ENCODE measurements at regions not wholly inside any gene's neighbourhood (a gene's known extent, or its start where the extent isn't known, plus 50 kb on each side); places are given as distances from the start of the nearest gene placed in this dataset.

DNA sequence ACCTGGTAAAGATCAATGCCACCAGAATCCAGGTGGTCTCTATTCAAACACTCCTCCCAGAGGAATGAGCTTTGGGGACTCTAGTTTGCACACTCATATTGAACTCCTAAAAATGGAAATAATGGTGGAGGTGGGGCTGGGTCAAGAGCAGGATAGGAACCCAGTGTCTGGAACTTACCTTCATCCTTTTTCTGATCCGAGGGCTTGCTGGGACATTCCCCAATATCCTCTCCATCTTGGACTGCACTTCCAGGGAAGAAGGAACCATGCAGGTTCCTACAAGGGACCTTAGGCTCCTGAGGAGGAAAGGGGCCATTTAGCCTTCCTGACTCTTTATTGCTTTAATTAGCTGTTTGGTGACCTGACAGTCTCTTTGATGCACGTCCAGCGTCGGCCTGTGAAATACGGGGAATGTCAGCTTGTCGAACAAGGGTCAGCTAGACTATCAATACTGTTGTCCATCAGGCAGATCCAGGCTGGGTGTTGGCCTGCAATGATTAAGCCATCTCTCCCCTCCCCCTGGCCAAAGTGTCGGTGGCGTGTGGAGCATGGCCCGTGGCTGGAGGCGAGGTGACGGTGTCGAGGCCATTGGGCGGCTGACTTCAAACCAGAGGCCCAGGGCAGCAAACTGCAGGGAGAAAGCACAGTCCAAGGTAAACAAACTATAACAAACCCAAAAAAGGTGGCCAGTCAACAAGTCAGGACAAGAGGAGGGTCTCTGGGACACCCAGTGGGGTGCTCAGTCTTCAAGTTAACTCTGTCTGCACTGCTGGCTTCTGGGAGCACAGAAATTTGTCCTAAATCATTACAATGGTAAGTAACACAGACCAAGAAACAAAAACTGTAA is 405.2 kb upstream of the TBX3 start:
- Histone ChIP-seq H3K36me3 (ENCODE audit: control insufficient read depth in 1 of 2, insufficient read depth in 2 of 2, low read length in 2 of 2) (no peaks in the 10 kb centered on the region), H2AFZ (ENCODE audit: low read depth, low read length, poor library complexity, severe bottlenecking) (no peak overlapping the region), H3K27me3 (ENCODE audit: insufficient read depth, low read length) (no peaks in the 10 kb centered on the region), H4K20me1 (ENCODE audit: insufficient read depth) (no peaks in the 10 kb centered on the region), H3K4me3 (replicated peaks in 1 of 2; ENCODE audit: low read depth in 1 of 2, low read length in 2 of 2) (no peak overlapping the region), H3K79me2 (ENCODE audit: insufficient read depth, low read length) (no peaks in the 10 kb centered on the region), H3K4me1 (ENCODE audit: control insufficient read depth in 1 of 2, insufficient read depth in 2 of 2, low read length in 2 of 2) (no peaks in the 10 kb centered on the region), H3K4me2 (ENCODE audit: low read length) (no peak overlapping the region), H3K9me2 (ENCODE audit: insufficient read depth) (no peaks in the 10 kb centered on the region), H3K27ac (ENCODE audit: low read depth, low read length) (no peak overlapping the region), H3K9me3 (ENCODE audit: control insufficient read depth in 1 of 2, insufficient read depth in 1 of 2, low read depth in 1 of 2, low read length in 2 of 2) (no peaks in the 10 kb centered on the region), H3K9ac (ENCODE audit: low read length) (no peak overlapping the region)
- POLR2A ChIA-PET, result no interaction called here
- CTCF ChIA-PET, result no interaction called here
- TF ChIP-seq, protein P1, sequence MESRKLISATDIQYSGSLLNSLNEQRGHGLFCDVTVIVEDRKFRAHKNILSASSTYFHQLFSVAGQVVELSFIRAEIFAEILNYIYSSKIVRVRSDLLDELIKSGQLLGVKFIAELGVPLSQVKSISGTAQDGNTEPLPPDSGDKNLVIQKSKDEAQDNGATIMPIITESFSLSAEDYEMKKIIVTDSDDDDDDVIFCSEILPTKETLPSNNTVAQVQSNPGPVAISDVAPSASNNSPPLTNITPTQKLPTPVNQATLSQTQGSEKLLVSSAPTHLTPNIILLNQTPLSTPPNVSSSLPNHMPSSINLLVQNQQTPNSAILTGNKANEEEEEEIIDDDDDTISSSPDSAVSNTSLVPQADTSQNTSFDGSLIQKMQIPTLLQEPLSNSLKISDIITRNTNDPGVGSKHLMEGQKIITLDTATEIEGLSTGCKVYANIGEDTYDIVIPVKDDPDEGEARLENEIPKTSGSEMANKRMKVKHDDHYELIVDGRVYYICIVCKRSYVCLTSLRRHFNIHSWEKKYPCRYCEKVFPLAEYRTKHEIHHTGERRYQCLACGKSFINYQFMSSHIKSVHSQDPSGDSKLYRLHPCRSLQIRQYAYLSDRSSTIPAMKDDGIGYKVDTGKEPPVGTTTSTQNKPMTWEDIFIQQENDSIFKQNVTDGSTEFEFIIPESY (IDR thresholded peaks at IDR 0.05; ENCODE audit: extremely low read depth, insufficient replicate concordance, low read length), result no peak
- TF ChIP-seq, protein P2, sequence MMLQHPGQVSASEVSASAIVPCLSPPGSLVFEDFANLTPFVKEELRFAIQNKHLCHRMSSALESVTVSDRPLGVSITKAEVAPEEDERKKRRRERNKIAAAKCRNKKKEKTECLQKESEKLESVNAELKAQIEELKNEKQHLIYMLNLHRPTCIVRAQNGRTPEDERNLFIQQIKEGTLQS (IDR thresholded peaks at IDR 0.05), result no peak
- TF ChIP-seq EZH2 (IDR thresholded peaks at IDR 0.05) (no peak), JUND (IDR thresholded peaks at IDR 0.05) (no peak), SRF (IDR thresholded peaks at IDR 0.05; ENCODE audit: low read depth) (no peak), SIN3A (IDR thresholded peaks at IDR 0.05; ENCODE audit: low read depth) (no peak), FOSL1 (IDR thresholded peaks at IDR 0.05; ENCODE audit: low read depth) (no peak), YY1 (IDR thresholded peaks at IDR 0.05; ENCODE audit: extremely low read depth, insufficient replicate concordance, low read depth, low read length) (no peak), POLR2A (IDR thresholded peaks at IDR 0.05; ENCODE audit: borderline replicate concordance, extremely low read depth, insufficient read depth, insufficient read length) (no peak), ELF1 (IDR thresholded peaks at IDR 0.05; ENCODE audit: borderline replicate concordance, low read depth) (no peak), EGR1 (IDR thresholded peaks at IDR 0.05; ENCODE audit: low read depth) (no peak), ZNF274 (IDR thresholded peaks at IDR 0.05; ENCODE audit: low read depth, low read length) (no peak), TCF7L2 (IDR thresholded peaks at IDR 0.05; ENCODE audit: borderline replicate concordance, extremely low read depth, insufficient read depth, insufficient read length) (no peak), CEBPB (IDR thresholded peaks at IDR 0.05; ENCODE audit: low read depth) (no peak), ZFX (IDR thresholded peaks at IDR 0.05) (no peak)
- TF ChIP-seq, protein P3, sequence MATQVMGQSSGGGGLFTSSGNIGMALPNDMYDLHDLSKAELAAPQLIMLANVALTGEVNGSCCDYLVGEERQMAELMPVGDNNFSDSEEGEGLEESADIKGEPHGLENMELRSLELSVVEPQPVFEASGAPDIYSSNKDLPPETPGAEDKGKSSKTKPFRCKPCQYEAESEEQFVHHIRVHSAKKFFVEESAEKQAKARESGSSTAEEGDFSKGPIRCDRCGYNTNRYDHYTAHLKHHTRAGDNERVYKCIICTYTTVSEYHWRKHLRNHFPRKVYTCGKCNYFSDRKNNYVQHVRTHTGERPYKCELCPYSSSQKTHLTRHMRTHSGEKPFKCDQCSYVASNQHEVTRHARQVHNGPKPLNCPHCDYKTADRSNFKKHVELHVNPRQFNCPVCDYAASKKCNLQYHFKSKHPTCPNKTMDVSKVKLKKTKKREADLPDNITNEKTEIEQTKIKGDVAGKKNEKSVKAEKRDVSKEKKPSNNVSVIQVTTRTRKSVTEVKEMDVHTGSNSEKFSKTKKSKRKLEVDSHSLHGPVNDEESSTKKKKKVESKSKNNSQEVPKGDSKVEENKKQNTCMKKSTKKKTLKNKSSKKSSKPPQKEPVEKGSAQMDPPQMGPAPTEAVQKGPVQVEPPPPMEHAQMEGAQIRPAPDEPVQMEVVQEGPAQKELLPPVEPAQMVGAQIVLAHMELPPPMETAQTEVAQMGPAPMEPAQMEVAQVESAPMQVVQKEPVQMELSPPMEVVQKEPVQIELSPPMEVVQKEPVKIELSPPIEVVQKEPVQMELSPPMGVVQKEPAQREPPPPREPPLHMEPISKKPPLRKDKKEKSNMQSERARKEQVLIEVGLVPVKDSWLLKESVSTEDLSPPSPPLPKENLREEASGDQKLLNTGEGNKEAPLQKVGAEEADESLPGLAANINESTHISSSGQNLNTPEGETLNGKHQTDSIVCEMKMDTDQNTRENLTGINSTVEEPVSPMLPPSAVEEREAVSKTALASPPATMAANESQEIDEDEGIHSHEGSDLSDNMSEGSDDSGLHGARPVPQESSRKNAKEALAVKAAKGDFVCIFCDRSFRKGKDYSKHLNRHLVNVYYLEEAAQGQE (IDR thresholded peaks at IDR 0.05; ENCODE audit: low read depth), result no peak
- TF ChIP-seq, protein P4, sequence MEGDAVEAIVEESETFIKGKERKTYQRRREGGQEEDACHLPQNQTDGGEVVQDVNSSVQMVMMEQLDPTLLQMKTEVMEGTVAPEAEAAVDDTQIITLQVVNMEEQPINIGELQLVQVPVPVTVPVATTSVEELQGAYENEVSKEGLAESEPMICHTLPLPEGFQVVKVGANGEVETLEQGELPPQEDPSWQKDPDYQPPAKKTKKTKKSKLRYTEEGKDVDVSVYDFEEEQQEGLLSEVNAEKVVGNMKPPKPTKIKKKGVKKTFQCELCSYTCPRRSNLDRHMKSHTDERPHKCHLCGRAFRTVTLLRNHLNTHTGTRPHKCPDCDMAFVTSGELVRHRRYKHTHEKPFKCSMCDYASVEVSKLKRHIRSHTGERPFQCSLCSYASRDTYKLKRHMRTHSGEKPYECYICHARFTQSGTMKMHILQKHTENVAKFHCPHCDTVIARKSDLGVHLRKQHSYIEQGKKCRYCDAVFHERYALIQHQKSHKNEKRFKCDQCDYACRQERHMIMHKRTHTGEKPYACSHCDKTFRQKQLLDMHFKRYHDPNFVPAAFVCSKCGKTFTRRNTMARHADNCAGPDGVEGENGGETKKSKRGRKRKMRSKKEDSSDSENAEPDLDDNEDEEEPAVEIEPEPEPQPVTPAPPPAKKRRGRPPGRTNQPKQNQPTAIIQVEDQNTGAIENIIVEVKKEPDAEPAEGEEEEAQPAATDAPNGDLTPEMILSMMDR (IDR thresholded peaks at IDR 0.05 in 2 of 3, conservative IDR thresholded peaks at IDR 0.05 in 1 of 3; ENCODE audit: borderline replicate concordance in 1 of 3, insufficient read depth in 1 of 3, low read depth in 2 of 3, low read length in 2 of 3), result no peak
- TF ChIP-seq, protein P5, sequence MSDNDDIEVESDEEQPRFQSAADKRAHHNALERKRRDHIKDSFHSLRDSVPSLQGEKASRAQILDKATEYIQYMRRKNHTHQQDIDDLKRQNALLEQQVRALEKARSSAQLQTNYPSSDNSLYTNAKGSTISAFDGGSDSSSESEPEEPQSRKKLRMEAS (IDR thresholded peaks at IDR 0.05), result no peak
- RAD21 ChIA-PET (ENCODE audit: low non-redundant PET in 1 of 2, low total read pairs in 2 of 2, uncharacterized antibody in 2 of 2, unreplicated experiment in 2 of 2), result no interaction called here
- DNase-seq (ENCODE audit: low read depth, low spot score) (no peak), ATAC-seq (no peak)
- BruUV-seq (replicated peaks), result no TSS peak
- intact Hi-C loops (cut with micrococcal nuclease), result no loop called here

Data from HCT116 (cell line).